SU-DHL-6 (cell line): ENCODE measurements at regions not wholly inside any gene's neighbourhood (a gene's known extent, or its start where the extent isn't known, plus 50 kb on each side); places are given as distances from the start of the nearest gene placed in this dataset.

Source experiments
- EZH2phosphoT487 ChIP-seq: fragments of 200-600 bp; sonication (generic), shearing (Covaris generic); conservative IDR thresholded peaks from 2 replicates; pipeline ENCODE4 v1.6.1; 2018; ENCODE audit warnings: mild to moderate bottlenecking, antibody characterized with exemption, low read length, moderate library complexity, mixed read lengths
- TF ChIP-seq, protein P1 (sequence below): fragments of 200-600 bp; sonication (generic); IDR thresholded peaks from one replicate; pipeline ENCODE4 v1.5.1; 2017; ENCODE audit warnings: antibody characterized with exemption, mild to moderate bottlenecking, low read length, moderate library complexity; ENCODE audit not compliant: insufficient read depth, poor library complexity, severe bottlenecking

DNA sequence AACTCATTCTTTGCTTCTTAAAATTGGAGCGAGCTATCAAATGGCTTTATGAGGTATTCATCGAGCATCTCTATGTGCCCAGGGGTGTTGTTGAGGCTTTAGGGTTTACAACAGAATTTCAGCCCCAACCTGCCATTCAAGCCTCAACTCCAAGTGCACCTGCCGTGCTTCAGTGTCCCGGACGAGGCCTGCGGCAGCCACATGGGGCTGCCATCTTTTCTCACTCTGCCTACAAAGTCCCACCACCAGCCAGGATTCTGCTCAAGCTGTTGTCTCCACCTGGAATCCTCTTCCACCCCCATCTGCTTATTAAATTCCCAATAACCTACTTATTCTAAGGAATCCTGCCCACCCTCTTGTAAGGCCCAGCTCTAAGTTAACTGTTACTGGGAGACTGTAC is 242.4 kb downstream of the OPA1 start:
- TF ChIP-seq, protein P1, sequence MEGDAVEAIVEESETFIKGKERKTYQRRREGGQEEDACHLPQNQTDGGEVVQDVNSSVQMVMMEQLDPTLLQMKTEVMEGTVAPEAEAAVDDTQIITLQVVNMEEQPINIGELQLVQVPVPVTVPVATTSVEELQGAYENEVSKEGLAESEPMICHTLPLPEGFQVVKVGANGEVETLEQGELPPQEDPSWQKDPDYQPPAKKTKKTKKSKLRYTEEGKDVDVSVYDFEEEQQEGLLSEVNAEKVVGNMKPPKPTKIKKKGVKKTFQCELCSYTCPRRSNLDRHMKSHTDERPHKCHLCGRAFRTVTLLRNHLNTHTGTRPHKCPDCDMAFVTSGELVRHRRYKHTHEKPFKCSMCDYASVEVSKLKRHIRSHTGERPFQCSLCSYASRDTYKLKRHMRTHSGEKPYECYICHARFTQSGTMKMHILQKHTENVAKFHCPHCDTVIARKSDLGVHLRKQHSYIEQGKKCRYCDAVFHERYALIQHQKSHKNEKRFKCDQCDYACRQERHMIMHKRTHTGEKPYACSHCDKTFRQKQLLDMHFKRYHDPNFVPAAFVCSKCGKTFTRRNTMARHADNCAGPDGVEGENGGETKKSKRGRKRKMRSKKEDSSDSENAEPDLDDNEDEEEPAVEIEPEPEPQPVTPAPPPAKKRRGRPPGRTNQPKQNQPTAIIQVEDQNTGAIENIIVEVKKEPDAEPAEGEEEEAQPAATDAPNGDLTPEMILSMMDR, result no peak
- TF ChIP-seq EZH2phosphoT487, result no peak
